GM18868 (cell line): ENCODE measurements at regions not wholly inside any gene's neighbourhood (a gene's known extent, or its start where the extent isn't known, plus 50 kb on each side); places are given as distances from the start of the nearest gene placed in this dataset.
"Not testable (repeated sequence)": the region's sequence is repeated elsewhere in the genome, so short reads cannot be mapped to it uniquely, and the experiment has no call there.

Source experiments
- ATAC-seq: cut with Tn5 transposase; IDR thresholded peaks from one replicate; pipeline ENCODE4 v1.9.1; 2021; ENCODE audit warnings: mild to moderate bottlenecking, moderate library complexity; ENCODE audit not compliant: unreplicated experiment

DNA sequence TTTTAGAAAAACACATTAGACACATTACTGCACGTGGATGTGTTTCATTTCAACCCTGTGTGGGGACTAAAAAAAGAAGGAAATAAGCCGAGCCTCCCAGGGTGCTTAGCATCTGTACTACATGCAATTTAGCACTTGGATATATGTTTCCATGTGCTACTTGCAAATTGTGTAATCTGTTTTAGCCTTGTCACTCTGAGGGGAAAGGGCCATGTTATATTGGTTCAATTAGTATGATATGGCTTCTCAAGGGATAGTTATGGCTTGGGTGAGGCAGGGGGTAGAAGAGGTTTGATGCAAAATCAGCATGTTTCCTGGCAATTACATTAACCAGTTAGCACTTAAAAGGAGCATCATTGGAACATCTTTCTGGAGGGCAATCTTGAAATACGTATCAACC lies 353.5 kb upstream of the GOT2 start:
- no peak for ATAC-seq

DNA sequence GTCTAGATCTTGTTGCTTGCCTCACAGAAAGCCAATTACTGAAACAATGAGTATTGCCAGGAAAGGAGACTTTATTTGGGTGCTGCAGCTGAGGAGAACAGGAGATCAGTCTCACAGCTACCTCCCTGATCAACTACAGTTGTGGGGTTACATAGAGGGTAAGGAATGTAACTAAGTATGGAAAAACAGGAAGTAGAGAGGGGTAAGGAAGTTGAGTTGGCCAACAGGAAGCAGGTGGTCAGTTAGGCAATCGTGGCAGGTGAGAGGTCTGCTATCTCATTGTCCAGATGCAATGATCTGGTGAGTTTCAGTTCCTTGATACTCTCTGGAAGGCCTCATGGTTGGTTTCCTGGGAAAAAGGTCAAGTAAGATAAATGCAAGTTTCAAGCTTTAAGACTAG lies 333.1 kb upstream of the GOT2 start:
- ATAC-seq, result no peak

DNA sequence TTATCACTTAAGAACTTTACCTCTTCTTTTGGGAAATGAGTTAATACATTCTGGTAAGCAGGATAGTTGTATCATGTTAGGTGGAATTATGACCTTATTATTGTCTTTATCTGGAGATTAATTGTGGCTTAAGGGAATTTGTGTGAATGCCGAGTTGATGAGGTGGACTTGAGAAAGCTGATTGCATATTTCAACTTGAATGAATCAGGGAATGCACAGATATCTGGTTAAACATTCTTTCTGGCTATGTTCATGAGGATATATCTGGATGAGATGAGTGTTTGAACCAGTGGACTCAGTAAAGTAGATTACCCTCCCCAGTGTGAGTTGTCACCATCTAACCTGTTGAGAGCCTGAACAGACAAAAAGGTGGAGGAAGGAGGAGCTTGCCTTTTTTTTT lies 326.1 kb upstream of the GOT2 start:
- no peak for ATAC-seq

DNA sequence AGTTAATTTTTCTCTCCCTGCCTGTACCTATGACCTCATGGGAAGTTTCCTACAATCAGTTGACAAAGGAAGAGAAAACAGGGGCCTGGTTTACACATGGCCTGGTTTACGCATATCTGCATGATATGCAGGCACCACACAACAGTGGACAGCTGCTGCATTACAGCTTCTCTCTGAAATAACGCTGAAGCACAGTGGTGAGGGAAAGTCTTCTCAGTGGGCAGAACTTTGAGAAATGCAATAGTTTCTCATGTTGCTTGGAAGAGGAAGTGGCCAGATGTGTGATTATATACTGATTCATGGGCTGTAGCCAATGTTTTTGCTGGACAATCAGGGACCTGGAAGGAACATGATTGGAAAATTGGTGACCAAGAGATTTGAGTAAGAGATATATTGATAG lies 324.1 kb upstream of the GOT2 start:
- no peak for ATAC-seq

DNA sequence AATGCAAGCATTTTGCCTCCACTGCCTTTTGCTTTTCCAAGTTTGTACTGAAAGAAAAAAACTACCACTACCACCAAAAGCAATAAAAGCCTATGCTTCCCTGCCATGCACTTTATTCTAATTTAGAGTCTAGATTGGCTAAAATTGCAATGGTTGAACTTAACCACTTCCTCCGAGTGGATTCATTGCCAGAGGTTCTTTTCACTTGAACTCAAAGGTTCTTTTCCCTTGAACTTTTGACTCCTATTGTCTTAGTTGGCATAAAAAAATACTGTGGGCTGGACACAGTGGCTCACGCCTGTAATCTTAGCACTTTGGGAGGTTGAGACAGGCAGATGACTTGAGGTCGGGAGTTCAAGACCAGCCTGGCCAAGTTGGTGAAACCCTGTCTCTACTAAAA lies 319.8 kb upstream of the GOT2 start:
- ATAC-seq, result no peak

DNA sequence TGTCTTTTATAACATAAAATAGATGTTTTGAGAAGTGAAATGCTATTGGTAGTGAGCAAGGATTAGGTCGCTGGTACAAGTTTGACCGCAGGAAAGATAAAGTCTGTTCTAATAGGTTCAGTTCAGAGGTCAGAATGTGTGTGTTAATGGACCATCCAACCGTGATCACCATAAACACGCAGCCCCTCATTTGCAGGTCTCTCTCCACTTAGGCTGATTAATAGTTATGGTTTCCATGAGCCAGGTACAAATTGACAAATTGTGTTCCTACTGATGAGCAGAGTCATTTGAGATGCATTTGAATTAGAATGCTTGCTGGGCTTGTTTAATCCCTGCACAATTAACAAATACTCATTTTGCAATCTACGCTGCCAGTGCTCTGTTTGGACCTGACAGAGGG lies 318.1 kb upstream of the GOT2 start:
- no peak for ATAC-seq

DNA sequence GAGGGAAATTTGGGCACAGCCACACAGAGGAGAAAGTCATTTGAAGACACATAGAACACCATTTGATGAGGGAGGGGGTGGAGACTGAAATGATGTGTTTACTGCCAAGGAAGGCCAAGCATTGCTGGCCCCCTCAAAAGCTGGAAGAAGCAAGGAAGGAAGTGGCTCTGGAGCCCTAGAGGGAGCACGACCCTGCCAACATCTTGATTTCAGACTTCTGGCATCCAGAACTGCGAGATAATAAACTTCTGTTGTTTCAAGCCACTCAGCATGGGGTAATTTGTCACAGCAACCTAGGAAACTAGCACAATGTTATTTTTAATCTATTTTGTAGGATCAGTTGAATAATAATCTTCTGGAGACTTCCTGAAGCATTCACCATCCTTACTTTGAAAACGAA lies 314.8 kb upstream of the GOT2 start:
- no peak for ATAC-seq

DNA sequence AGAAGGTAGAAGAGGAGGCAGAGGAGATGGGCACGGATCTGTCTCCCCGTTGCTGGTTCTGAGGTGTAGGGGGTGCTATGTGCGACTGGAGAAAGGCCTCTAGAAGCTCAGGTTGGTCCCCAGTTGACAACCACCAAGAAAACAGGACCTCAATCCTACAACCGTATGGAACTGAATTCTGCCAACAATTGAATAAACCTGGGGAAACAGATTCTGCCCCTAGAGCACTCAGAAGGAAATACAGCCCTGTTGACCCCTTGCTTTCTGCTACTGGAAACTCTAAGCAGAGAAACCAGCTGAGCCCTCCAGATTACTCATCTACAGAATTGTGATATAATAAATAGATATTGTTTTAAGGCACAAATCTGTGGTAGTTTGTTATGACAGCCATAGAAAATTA lies 313.0 kb upstream of the GOT2 start:
- no peak for ATAC-seq

DNA sequence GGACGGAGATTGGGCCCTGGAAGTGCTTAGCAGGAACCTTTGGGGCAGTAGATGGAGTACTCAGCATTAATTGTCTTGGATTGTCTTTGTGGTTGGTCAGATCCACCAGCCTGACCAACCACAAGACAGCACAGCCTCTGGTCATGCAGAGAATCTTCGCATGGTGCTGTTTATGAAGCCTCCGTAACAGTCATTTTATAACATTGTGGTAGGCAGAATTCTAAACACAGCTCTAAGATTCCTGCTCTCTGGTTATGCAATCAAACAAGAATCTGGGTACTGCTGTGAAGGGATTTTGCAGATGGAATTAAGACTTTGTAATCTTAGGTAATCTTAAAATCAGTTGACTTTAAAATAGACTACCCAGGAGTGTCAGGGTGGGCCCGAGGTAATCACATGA lies 312.2 kb upstream of the GOT2 start:
- ATAC-seq, result no peak

DNA sequence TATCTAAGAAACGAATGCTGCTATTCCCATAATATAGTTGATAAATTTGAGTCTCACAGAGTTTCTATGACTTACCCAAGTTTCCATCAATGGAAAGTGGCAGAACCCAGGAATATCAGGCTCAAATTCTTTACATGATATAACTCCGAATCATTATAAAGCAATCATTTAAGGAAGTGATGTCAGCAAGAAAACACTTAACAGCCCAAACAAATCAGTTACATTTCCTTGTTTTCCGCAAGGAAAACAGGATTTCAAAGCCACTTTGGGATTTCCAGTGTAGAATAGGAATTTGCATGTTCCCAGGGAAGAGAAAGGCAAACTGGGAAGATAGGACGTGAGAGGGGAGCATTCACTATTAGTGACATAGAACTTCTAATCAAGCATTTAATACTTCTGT lies 311.4 kb upstream of the GOT2 start:
- no peak for ATAC-seq

DNA sequence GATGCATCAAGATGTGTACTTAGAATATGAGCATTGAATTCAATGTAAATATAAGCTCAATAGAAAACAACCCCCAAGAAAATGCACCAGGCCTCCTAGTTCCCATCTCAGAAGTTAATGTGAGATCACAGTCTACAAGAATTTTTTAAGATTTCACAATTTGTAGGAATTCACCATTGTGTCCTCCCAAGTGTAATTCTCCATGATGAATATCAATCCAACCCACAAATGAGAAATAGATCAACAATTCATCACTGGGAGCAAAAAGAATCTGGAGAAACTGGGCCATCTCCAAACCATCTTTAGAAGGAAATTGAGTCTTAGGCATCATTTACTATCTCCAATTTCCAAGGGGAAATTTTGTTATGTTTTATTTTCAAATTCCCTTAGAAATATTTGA lies 310.5 kb upstream of the GOT2 start:
- no peak for ATAC-seq

DNA sequence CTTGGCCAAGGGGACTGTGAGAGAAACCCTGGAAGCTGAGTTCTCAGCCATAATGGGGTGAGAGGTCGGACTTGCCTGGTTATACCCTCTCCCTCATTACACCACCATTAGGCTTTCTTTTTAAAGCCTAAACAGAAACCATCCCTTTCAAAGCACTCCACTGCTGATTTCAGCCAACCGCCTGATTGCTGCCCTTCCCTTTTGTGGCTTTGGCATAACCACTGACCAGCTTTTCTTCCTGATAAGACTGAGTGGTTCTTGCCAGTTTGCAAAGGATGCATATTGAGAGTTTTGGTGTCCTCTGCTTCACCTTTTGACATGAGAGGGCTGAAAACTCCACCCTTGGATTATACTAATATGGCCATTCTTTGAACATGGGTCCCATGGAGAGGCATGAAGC lies 308.2 kb upstream of the GOT2 start:
- ATAC-seq, result no peak

DNA sequence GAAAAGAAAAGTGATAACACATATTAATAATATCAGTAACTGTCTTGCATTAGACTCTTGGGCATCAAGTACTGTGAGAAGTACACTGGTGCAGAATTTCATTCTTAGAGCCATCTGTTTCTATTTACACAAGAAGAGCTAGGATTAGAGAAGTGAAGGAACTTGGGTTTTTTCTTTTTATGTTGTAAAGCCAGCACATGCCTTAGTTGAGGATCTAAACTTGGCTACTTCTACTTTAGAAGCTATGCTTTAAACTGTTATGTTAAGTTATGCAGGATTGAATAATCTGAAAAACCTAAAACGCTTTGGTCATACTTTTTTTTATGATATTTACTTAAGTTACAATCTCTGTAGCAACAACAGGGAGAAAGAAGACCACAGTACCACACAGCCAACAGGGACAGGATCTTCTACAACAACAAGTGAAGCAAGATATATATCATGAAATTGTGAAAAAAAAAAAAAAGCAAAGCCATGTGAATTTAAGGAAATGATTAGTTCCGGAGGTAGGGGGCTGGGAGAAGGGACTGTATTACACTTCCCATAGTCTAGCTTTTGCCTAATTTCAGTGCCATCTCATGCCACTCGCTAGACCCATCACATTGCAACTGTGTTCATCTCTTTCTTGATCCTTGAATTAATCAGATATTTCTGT lies 305.1 kb upstream of the GOT2 start:
- ATAC-seq, result no peak

DNA sequence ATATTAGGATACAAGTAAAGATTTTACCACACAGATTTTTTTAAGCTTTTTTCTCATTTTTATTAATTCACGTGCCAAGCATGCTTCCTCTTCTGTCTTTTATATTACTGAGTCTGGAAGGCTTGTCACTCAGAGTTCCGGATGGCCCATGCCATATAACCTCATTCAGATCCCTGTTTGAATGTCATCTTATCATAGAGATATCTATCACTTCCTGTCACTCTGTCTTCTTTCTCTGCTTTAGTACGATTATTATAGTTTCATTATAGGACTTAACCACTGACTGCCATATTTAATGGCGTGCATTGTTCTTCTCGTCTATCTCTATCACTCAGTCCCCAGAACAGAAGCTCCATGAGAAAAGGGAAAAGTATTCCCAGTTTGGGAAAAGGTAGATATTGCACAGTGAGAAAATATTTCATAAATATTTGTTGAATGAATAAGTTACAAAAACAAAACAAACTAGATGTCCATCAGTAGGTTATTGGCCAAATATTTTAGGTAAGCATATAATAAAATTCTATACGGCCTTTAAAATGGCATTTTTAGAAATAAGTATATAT lies 296.9 kb upstream of the GOT2 start:
- ATAC-seq, result no peak

DNA sequence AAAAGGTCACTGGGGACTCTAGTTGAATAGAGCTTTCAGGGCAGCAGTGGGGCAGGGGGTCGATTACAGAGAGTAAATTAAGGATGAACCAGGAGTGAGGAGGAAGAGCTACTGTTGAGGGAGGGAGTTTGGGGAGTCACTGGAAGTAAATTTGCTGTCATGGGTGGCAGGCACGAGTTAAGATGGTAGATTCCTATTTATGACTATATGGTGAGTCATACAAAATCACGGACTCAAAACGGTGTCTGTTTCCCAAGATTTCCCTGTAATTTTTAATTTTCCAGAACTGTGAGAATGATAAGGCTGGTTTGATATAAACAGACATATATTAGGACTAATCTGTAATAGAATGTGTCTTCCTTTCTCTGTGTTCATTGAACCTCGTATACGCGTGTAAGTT lies 287.6 kb upstream of the GOT2 start:
- no peak for ATAC-seq

DNA sequence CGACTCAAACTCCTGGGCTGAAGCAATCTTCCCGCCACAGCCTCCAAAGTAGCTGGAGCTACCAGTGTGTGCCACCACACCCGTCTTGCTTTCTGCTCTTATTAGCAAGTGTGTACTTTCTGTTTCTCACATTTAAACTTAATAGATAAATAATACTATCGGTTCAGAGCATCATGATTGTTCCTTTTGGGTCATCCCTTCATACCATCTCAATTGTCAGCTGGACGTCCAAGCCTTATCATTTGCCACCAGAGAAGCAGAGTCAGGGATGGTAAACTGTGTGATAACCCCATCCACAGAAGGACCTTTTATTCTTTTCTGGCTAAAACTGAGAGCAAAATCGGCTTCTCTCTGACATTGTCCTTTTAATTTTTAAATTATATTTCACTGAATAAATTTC lies 279.8 kb upstream of the GOT2 start:
- ATAC-seq, result no peak

DNA sequence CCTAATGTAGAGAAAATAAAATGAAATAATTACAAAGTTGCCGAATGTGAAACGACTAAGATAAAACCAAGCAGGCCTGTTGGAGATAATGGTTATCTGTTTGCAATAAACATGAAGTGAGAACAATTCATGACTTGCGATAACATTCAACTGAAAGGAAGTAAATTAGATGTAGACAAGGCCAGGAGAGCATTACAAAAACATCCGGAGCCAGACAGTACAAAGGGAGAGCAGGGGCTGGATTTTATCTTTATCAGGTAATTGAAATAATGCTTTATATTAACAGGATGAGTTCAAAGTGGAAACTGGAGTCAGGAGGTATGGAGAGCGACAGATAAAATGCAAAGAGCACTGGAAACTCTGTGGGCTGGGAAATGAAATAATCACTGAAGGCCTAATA lies 265.6 kb upstream of the GOT2 start:
- ATAC-seq, result no peak

DNA sequence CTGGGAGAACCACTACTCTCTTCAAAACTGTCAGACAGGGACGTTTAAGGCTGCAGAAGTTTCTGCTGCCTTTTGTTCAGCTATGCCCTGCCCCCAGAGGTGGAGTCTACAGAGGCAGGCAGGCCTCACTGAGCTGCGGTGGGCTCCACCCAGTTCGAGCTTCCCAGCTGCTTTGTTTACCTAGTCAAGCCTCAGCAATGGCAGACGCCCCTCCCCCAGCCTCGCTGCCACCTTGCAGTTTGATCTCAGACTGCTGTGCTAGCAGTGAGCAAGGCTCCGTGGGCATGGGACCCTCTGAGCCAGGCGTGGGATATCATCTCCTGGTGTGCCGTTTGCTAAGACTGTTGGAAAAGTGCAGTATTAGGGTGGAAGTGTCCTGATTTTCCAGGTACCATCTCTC lies 258.6 kb upstream of the GOT2 start:
- not testable (repeated sequence) for ATAC-seq

DNA sequence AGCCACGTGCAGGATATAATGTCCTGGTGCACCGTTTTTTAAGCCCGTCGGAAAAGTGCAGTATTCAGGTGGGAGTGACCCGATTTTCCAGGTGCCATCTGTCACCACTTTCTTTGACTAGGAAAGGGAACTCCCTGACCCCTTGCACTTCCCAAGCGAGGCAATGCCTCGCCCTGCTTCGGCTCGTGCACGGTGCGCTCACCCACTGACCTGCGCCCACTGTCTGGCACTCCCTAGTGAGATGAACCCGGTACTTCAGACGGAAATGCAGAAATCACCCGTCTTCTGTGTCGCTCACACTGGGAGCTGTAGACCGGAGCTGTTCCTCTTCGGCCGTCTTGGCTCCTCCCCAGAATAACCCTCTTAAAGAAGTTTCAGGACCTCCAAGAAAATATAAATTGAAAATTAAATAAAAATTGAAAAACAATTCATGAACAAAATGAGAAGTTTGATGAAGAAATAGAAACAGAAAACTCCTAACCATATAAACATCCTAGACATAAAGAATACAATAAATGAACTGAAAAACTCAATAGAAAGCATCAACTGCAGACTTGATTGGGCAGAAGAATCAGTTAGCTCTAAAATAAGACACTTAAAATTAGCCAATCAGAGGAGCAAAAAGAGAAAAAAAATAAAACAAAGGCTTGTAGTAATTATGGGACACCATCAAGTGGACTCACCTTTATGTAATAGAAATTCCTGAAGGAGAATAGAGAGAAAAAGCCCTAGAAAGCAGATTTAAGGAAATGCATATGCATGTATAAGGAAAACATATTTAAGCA lies 249.3 kb upstream of the GOT2 start:
- not testable (repeated sequence) for ATAC-seq

DNA sequence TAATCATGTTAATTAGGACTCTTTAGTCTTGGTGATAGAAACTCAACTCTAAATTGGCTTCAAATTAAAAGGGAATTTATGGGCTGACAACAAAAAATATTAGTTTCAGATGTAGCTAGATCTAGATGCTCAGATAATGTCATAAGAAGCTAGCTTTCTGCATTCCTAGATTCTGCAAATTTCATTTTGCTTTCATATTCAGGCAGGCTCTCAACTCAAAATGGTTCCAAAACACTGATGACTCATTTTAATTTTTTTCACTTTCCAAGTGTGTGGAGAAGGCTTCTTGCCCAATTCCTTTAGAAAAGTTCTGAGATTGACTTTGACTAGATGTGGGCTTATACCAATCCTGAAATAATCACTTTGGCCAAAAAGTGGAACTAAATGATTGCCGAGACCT lies 236.7 kb upstream of the GOT2 start:
- peak; percentile 80 for ATAC-seq

DNA sequence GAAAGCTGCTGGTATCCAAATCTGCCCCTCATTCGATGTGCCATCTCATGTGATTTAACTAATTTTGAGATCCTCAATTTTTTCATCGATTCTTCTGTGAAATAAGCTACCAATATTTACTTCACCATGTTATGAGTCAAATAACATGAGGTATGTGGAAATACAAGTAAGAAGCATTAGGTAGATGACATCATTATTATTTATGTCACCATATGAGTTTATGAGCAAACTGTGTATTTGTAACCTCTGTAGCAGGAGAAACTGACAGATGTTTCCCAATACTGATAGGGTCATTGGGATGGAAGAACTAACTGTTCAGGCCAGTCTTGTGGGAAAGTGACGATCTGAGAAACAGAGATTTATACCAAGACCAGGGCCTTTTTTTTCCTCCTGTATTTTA lies 229.4 kb upstream of the GOT2 start:
- no peak for ATAC-seq

DNA sequence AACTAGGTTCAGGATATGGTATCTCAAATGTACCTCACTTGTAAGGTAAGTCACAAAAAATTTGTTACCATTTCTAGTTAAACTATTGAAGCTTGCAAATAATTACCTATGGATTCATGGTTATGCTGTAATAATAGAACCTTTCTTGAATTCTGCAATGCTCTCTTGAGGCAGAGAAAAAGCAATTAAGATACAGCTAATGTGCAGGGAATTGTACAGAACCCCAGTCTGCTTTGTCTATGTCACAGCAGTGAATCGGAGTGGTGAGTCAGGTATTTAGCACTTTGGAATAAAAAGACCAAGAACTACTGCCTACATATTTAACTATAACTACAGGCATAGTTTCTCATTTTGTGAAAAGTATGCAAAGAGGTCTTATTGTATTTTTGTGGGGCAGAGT lies 228.7 kb upstream of the GOT2 start:
- ATAC-seq, result no peak

DNA sequence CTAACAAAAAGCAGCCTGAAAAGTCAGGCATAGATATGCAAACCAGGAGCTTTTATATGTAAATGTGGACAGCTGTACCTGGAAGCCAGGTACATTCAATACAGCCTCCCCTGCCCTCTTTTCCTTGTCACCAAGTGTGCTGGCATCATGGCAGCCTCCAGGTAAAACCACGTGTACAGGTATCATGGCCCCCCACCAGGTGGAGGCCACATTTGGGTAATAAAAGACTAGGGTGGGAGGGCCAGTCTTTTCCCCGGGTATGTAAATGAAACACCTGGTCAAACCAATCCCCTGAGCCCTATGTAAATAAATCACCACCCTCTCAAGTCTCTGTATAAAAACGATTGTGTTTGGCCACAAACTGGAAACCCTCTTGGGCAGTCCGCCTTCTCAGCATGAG lies 226.4 kb upstream of the GOT2 start:
- ATAC-seq, result no peak
